ENCODE measurements at regions not wholly inside any gene's neighbourhood (a gene's known extent, or its start where the extent isn't known, plus 50 kb on each side); places are given as distances from the start of the nearest gene placed in this dataset.

- TF ChIP-seq CTCF (IDR thresholded peaks at IDR 0.05; ENCODE audit: low read depth, low read length) = no peak
Observed at GRCh38 chr3:88926221-88926620, 181.2 kb upstream of the EPHA3 start.

GRCh38 chr3:88930611-88931010 lies 176.8 kb upstream of the EPHA3 start:
- DNase-seq = no peak
- Histone ChIP-seq H3K4me1 (no peaks in the 10 kb centered on the region), H3K27me3 (no peaks in the 10 kb centered on the region), H3K36me3 (no peaks in the 10 kb centered on the region), H3K9me3 (no peaks in the 10 kb centered on the region), H3K4me3 (ENCODE audit: low read depth, low read length) (no peak overlapping the region)
- no peak for TF ChIP-seq CTCF (IDR thresholded peaks at IDR 0.05; ENCODE audit: low read depth, low read length)

More at GRCh38 chr3:88926221-88926620, 181.2 kb upstream of the EPHA3 start:
- H3K36me3 ChIP-seq = no peaks in the 10 kb centered on the region
- H3K27me3 ChIP-seq = no peaks in the 10 kb centered on the region
- DNase-seq = no peak
- no peak overlapping the region for H3K4me3 ChIP-seq (ENCODE audit: low read depth, low read length)
- H3K9me3 ChIP-seq = no peaks in the 10 kb centered on the region
- H3K4me1 ChIP-seq = no peaks in the 10 kb centered on the region

- H3K27me3 ChIP-seq = no peaks in the 10 kb centered on the region
- TF ChIP-seq CTCF (IDR thresholded peaks at IDR 0.05; ENCODE audit: low read depth, low read length) = no peak
- H3K4me1 ChIP-seq = no peaks in the 10 kb centered on the region
- no peaks in the 10 kb centered on the region for H3K9me3 ChIP-seq
- DNase-seq = no peak
- no peaks in the 10 kb centered on the region for H3K36me3 ChIP-seq
- no peak overlapping the region for H3K4me3 ChIP-seq (ENCODE audit: low read depth, low read length)
Observed at GRCh38 chr3:88936831-88937230, 170.6 kb upstream of the EPHA3 start.

GRCh38 chr3:88940296-88940695 lies 167.1 kb upstream of the EPHA3 start:
- no peak for TF ChIP-seq CTCF (IDR thresholded peaks at IDR 0.05; ENCODE audit: low read depth, low read length)
- Histone ChIP-seq H3K9me3 (no peaks in the 10 kb centered on the region), H3K27me3 (no peaks in the 10 kb centered on the region), H3K4me3 (ENCODE audit: low read depth, low read length) (no peak overlapping the region), H3K4me1 (no peaks in the 10 kb centered on the region), H3K36me3 (no peaks in the 10 kb centered on the region)
- no peak for DNase-seq

- Histone ChIP-seq H3K9me3 (no peaks in the 10 kb centered on the region), H3K36me3 (no peaks in the 10 kb centered on the region), H3K4me1 (no peaks in the 10 kb centered on the region), H3K27me3 (no peaks in the 10 kb centered on the region), H3K4me3 (ENCODE audit: low read depth, low read length) (no peak overlapping the region)
- no peak for TF ChIP-seq CTCF (IDR thresholded peaks at IDR 0.05; ENCODE audit: low read depth, low read length)
- no peak for DNase-seq
Observed at GRCh38 chr3:88947013-88947412, 160.4 kb upstream of the EPHA3 start.

- DNase-seq = no peak
- H3K36me3 ChIP-seq = no peaks in the 10 kb centered on the region
- TF ChIP-seq CTCF (IDR thresholded peaks at IDR 0.05; ENCODE audit: low read depth, low read length) = no peak
- no peak overlapping the region for H3K4me3 ChIP-seq (ENCODE audit: low read depth, low read length)
- H3K9me3 ChIP-seq = no peaks in the 10 kb centered on the region
- no peaks in the 10 kb centered on the region for H3K4me1 ChIP-seq
- no peaks in the 10 kb centered on the region for H3K27me3 ChIP-seq
Observed at GRCh38 chr3:88954853-88955252, 152.6 kb upstream of the EPHA3 start.

Data from BE2C (cell line).